GM23248 (cell line): ENCODE measurements at regions not wholly inside any gene's neighbourhood (a gene's known extent, or its start where the extent isn't known, plus 50 kb on each side); places are given as distances from the start of the nearest gene placed in this dataset.

Experiments
- EZH2 ChIP-seq: fragments of 200-600 bp; sonication (generic); IDR thresholded peaks from 2 replicates; pipeline ENCODE4 v1.6.1; 2018; ENCODE audit warnings: antibody characterized with exemption, mild to moderate bottlenecking; ENCODE audit not compliant: insufficient read depth, poor library complexity, severe bottlenecking
- EZH2phosphoT487 ChIP-seq: fragments of 200-600 bp; sonication (generic); IDR thresholded peaks from 2 replicates; pipeline ENCODE4 v1.6.1; 2018; ENCODE audit warnings: antibody characterized with exemption, moderate library complexity, mild to moderate bottlenecking, low read depth; ENCODE audit not compliant: insufficient read depth

DNA sequence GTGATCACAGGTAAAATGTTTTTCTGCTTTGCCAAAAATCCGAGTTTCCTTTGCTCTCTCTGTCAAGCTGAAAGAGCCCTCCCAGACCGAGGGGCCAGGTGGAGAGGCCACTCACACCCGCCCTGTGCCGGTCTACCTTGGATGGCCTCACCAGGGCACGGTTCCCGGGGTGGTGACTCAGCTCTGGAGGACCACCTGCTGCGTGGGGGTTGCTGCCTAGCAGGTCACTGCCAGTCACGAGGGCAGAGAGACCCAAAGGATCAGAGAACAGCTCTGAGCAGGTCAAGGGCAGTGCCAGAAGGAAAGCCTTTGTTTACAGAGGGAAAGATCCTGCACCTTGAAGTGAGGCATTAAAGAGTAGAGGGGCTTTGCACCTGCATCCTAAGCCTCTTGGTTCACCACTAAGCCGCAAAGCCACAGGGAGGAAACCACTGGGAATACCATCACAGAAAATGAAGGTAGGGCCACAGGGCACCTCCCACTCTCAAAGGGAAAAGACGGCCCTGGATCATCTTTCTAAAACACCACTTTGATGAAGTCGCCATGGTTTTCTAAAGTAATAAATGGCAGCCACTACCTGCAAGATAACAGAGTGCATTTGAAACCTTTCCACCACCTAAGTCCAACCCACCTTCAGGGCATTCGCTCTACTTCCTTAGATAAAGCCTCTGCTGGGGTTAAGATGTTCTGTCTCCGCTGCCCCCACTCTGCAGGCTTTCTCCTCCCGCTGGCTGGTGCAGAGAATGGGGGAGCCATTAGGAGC, 160.3 kb upstream of the KLF14 start:
- TF ChIP-seq EZH2 (no peak), EZH2phosphoT487 (no peak)
